Type B pancreatic cell (in vitro differentiated cells): ENCODE measurements at regions not wholly inside any gene's neighbourhood (a gene's known extent, or its start where the extent isn't known, plus 50 kb on each side); places are given as distances from the start of the nearest gene placed in this dataset.
A peak's percentile ranks its signal among the peaks of the same experiment; 100 is the strongest.

Experiments
- DNase-seq: peaks from one replicate; pipeline ENCODE4 v3.0.0; 2021; ENCODE audit warnings: mixed read lengths; ENCODE audit not compliant: unreplicated experiment; ENCODE audit errors: extremely low spot score
- H3K27ac Mint-ChIP-seq: 2 replicates; pipeline ENCODE4 v1.8.0; 2021; ENCODE audit warnings: mild to moderate bottlenecking, mixed read lengths
- H3K27me3 Mint-ChIP-seq: 2 replicates; pipeline ENCODE4 v1.8.0; 2021; ENCODE audit warnings: mixed read lengths
- H3K36me3 Mint-ChIP-seq: 2 replicates; pipeline ENCODE4 v1.8.0; 2021; ENCODE audit warnings: mixed read lengths
- H3K4me1 Mint-ChIP-seq: one replicate; pipeline ENCODE4 v1.8.0; 2021; ENCODE audit warnings: mixed read lengths; ENCODE audit not compliant: unreplicated experiment
- H3K4me3 Mint-ChIP-seq: 2 replicates; pipeline ENCODE4 v1.8.0; 2021; ENCODE audit warnings: mild to moderate bottlenecking, mixed read lengths
- H3K9me3 Mint-ChIP-seq: 2 replicates; pipeline ENCODE4 v1.8.0; 2021; ENCODE audit warnings: mixed read lengths
- CTCF ChIP-seq: fragments of 200-600 bp; sonication (generic); conservative IDR thresholded peaks from 2 replicates; pipeline ENCODE4 v1.5.0; 2021; ENCODE audit warnings: antibody characterized with exemption, mild to moderate bottlenecking

GRCh38 chr18:46419391-46420141 is 237.5 kb downstream of the LOXHD1 start:
- no peaks in the 10 kb centered on the region for H3K9me3 Mint-ChIP-seq
- no peak overlapping the region for H3K27ac Mint-ChIP-seq
- no peak for DNase-seq
- no peak for TF ChIP-seq CTCF
- peaks cover 12% of the 10 kb centered on the region for H3K36me3 Mint-ChIP-seq
- H3K4me3 Mint-ChIP-seq, result peak overlapping the region; percentile 7
- H3K4me1 Mint-ChIP-seq, result peaks cover 52% of the 10 kb centered on the region
- H3K27me3 Mint-ChIP-seq, result no peaks in the 10 kb centered on the region

- TF ChIP-seq CTCF, result no peak
- Mint-ChIP-seq H3K4me1 (peaks cover 51% of the 10 kb centered on the region), H3K27me3 (no peaks in the 10 kb centered on the region), H3K4me3 (no peak overlapping the region), H3K9me3 (no peaks in the 10 kb centered on the region), H3K27ac (no peak overlapping the region), H3K36me3 (peaks cover 7% of the 10 kb centered on the region)
- no peak for DNase-seq
Measured at GRCh38 chr18:46421973-46422551, 235.0 kb downstream of the LOXHD1 start.

- Mint-ChIP-seq H3K27ac (no peak overlapping the region), H3K4me1 (peaks cover 51% of the 10 kb centered on the region), H3K9me3 (no peaks in the 10 kb centered on the region), H3K27me3 (no peaks in the 10 kb centered on the region), H3K4me3 (no peak overlapping the region), H3K36me3 (peaks cover 7% of the 10 kb centered on the region)
- DNase-seq, result no peak
- no peak for TF ChIP-seq CTCF
Measured at GRCh38 chr18:46422552-46423055, 234.4 kb downstream of the LOXHD1 start.

GRCh38 chr18:46423226-46423805 is 233.7 kb downstream of the LOXHD1 start:
- no peak for TF ChIP-seq CTCF
- no peak for DNase-seq
- H3K27ac Mint-ChIP-seq, result no peak overlapping the region
- H3K4me3 Mint-ChIP-seq, result no peak overlapping the region
- no peaks in the 10 kb centered on the region for H3K9me3 Mint-ChIP-seq
- peaks cover 51% of the 10 kb centered on the region for H3K4me1 Mint-ChIP-seq
- no peaks in the 10 kb centered on the region for H3K27me3 Mint-ChIP-seq
- H3K36me3 Mint-ChIP-seq, result peaks cover 7% of the 10 kb centered on the region

GRCh38 chr18:46424898-46425297 is 232.1 kb downstream of the LOXHD1 start:
- Mint-ChIP-seq H3K27me3 (no peaks in the 10 kb centered on the region), H3K4me1 (peaks cover 41% of the 10 kb centered on the region), H3K9me3 (no peaks in the 10 kb centered on the region), H3K36me3 (peaks cover 7% of the 10 kb centered on the region), H3K27ac (no peak overlapping the region), H3K4me3 (no peak overlapping the region)
- no peak for TF ChIP-seq CTCF
- no peak for DNase-seq
